ENCODE measurements at regions not wholly inside any gene's neighbourhood (a gene's known extent, or its start where the extent isn't known, plus 50 kb on each side); places are given as distances from the start of the nearest gene placed in this dataset.
"Not testable (repeated sequence)": the region's sequence is repeated elsewhere in the genome, so short reads cannot be mapped to it uniquely, and the experiment has no call there.

DNA sequence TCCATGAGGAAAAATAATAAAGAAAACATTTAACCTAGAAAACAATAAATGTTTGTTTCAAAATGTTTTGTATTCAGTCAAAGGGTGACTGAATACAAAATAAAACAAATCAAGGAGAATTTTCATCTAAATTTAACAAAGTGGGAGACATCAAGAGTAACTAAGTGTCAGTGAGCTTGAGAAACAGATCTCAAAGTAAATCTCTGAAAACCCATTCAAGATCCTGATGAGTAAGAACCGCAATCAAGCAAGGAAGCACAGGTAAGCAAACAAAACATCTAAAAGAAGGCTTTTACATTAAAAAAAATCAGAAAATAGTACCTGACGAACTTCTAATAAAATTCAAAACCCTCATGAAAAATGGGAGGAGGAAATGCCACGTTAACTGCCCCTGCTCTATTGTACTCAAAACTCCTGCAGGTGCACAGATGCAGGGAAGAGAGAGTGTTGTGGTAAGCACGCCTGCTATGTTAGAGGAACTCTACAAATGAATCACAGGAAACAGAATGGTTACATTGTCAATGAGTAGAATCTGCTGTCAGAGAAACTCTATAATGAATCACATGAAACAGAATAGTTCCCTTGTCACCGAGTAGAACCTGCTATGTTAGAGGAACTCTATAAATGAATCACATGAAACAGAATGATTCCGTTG, 309.6 kb upstream of the FRG1 start:
- TF ChIP-seq, protein P1, sequence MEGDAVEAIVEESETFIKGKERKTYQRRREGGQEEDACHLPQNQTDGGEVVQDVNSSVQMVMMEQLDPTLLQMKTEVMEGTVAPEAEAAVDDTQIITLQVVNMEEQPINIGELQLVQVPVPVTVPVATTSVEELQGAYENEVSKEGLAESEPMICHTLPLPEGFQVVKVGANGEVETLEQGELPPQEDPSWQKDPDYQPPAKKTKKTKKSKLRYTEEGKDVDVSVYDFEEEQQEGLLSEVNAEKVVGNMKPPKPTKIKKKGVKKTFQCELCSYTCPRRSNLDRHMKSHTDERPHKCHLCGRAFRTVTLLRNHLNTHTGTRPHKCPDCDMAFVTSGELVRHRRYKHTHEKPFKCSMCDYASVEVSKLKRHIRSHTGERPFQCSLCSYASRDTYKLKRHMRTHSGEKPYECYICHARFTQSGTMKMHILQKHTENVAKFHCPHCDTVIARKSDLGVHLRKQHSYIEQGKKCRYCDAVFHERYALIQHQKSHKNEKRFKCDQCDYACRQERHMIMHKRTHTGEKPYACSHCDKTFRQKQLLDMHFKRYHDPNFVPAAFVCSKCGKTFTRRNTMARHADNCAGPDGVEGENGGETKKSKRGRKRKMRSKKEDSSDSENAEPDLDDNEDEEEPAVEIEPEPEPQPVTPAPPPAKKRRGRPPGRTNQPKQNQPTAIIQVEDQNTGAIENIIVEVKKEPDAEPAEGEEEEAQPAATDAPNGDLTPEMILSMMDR (conservative IDR thresholded peaks at IDR 0.05 in 1 of 2, IDR thresholded peaks at IDR 0.05 in 1 of 2; ENCODE audit: low read depth in 1 of 2, low read length in 2 of 2) = not testable (repeated sequence)
- not testable (repeated sequence) for TF ChIP-seq EZH2 (IDR thresholded peaks at IDR 0.05; ENCODE audit: low read length, missing control alignments)

All from fibroblast of lung (primary cell).